ENCODE measurements at regions not wholly inside any gene's neighbourhood (a gene's known extent, or its start where the extent isn't known, plus 50 kb on each side); places are given as distances from the start of the nearest gene placed in this dataset.

- TF ChIP-seq, protein P1, sequence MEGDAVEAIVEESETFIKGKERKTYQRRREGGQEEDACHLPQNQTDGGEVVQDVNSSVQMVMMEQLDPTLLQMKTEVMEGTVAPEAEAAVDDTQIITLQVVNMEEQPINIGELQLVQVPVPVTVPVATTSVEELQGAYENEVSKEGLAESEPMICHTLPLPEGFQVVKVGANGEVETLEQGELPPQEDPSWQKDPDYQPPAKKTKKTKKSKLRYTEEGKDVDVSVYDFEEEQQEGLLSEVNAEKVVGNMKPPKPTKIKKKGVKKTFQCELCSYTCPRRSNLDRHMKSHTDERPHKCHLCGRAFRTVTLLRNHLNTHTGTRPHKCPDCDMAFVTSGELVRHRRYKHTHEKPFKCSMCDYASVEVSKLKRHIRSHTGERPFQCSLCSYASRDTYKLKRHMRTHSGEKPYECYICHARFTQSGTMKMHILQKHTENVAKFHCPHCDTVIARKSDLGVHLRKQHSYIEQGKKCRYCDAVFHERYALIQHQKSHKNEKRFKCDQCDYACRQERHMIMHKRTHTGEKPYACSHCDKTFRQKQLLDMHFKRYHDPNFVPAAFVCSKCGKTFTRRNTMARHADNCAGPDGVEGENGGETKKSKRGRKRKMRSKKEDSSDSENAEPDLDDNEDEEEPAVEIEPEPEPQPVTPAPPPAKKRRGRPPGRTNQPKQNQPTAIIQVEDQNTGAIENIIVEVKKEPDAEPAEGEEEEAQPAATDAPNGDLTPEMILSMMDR (IDR thresholded peaks at IDR 0.05; ENCODE audit: insufficient read depth, low read depth, low read length) = no peak
- no peak for TF ChIP-seq EZH2 (IDR thresholded peaks at IDR 0.05; ENCODE audit: insufficient read depth, low read length)
These were observed 1829.9 kb downstream of the EFNA5 start for GRCh38 chr5:105840800-105841199.

Measured in astrocyte (in vitro differentiated cells and primary cell).